ENCODE measurements at regions not wholly inside any gene's neighbourhood (a gene's known extent, or its start where the extent isn't known, plus 50 kb on each side); places are given as distances from the start of the nearest gene placed in this dataset.

DNA sequence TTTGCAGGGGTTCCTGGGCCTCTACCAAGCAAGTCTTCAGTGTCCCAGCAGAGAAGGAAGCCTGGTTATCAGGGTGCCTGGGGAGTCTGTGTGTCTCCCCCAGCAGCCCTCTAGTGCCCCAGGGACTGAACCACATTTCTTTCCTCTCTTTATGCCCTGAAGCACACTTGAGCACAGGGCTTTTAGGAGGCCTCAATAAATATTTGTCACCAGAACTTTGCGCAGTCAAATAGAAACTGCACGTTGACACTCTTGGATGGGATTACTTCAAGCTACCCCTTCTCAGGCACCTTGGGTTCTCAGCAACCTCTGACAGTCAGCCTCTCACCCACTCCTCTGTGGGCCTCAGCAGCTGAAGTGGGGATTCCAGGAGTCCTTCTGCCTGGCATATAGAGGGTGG is 226.6 kb upstream of the HES1 start:
- TF ChIP-seq EZH2 (IDR thresholded peaks at IDR 0.05; ENCODE audit: borderline replicate concordance) = no peak
- no peak for TF ChIP-seq EZH2phosphoT487 (IDR thresholded peaks at IDR 0.05; ENCODE audit: low read depth, severe bottlenecking, unreplicated experiment)
- TF ChIP-seq, protein P1, sequence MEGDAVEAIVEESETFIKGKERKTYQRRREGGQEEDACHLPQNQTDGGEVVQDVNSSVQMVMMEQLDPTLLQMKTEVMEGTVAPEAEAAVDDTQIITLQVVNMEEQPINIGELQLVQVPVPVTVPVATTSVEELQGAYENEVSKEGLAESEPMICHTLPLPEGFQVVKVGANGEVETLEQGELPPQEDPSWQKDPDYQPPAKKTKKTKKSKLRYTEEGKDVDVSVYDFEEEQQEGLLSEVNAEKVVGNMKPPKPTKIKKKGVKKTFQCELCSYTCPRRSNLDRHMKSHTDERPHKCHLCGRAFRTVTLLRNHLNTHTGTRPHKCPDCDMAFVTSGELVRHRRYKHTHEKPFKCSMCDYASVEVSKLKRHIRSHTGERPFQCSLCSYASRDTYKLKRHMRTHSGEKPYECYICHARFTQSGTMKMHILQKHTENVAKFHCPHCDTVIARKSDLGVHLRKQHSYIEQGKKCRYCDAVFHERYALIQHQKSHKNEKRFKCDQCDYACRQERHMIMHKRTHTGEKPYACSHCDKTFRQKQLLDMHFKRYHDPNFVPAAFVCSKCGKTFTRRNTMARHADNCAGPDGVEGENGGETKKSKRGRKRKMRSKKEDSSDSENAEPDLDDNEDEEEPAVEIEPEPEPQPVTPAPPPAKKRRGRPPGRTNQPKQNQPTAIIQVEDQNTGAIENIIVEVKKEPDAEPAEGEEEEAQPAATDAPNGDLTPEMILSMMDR (IDR thresholded peaks at IDR 0.05; ENCODE audit: poor library complexity) = no peak

Data from hepatocyte (in vitro differentiated cells).